B cell (primary cell): ENCODE measurements at regions not wholly inside any gene's neighbourhood (a gene's known extent, or its start where the extent isn't known, plus 50 kb on each side); places are given as distances from the start of the nearest gene placed in this dataset.

Experiments
- CTCF ChIP-seq: fragments of 200-600 bp; IDR thresholded peaks from one replicate; pipeline ENCODE4 v1.8.0; 2022; ENCODE audit warnings: antibody characterized with exemption, mild to moderate bottlenecking
- EZH2 ChIP-seq: IDR thresholded peaks from 2 replicates; pipeline ENCODE4 v1.6.1; 2012; ENCODE audit warnings: borderline replicate concordance, low read depth, mild to moderate bottlenecking, moderate library complexity, low read length; ENCODE audit not compliant: insufficient read depth, poor library complexity, severe bottlenecking

GRCh38 chr21:19197950-19198349 lies 794.4 kb upstream of the TMPRSS15 start:
- TF ChIP-seq CTCF = no peak
- no peak for TF ChIP-seq EZH2
